Natural killer cell (primary cell): ENCODE measurements at regions not wholly inside any gene's neighbourhood (a gene's known extent, or its start where the extent isn't known, plus 50 kb on each side); places are given as distances from the start of the nearest gene placed in this dataset.

Experiments used
- ATAC-seq, 3 donors: fragments of 150-1000 bp in 2 of 3; fragments of 200-7000 bp in 1 of 3; cut with Tn5 transposase; 1 replicate in 1 of 3; 2 replicates in 2 of 3; pipeline ENCODE4 v1.10.0; 2021; ENCODE audit warnings: mild to moderate bottlenecking in 2 of 3, moderate library complexity in 2 of 3
- DNase-seq, 2 donors: peaks; one replicate each; pipeline versions ENCODE4 v3.0.0 to v3.0.0-alpha.2; 2013 to 2021; ENCODE audit warnings: mixed read lengths in 1 of 2
- H3K27ac ChIP-seq: one replicate; pipeline ENCODE4 v1.5.1; 2013; ENCODE audit warnings: mild to moderate bottlenecking, low read length
- H3K27me3 ChIP-seq: one replicate; pipeline ENCODE4 v1.6.1; 2013; ENCODE audit warnings: low read length; ENCODE audit not compliant: control insufficient read depth, insufficient read depth
- H3K36me3 ChIP-seq: one replicate; pipeline ENCODE4 v1.6.1; 2013; ENCODE audit warnings: low read length; ENCODE audit not compliant: control insufficient read depth, insufficient read depth
- H3K4me1 ChIP-seq: one replicate; pipeline ENCODE4 v1.6.1; 2013; ENCODE audit warnings: low read length; ENCODE audit not compliant: control insufficient read depth, insufficient read depth
- H3K4me3 ChIP-seq: one replicate; pipeline ENCODE4 v1.5.1; 2013; ENCODE audit warnings: low read length
- H3K9me3 ChIP-seq: one replicate; pipeline ENCODE4 v1.6.1; 2013; ENCODE audit warnings: low read length; ENCODE audit not compliant: control insufficient read depth, insufficient read depth
- H3K27ac Mint-ChIP-seq, 2 donors: one replicate each; pipeline ENCODE4 v1.8.0; 2022; ENCODE audit warnings: mild to moderate bottlenecking in 2 of 2, mixed read lengths in 2 of 2, moderate library complexity in 1 of 2
- H3K27me3 Mint-ChIP-seq, 2 donors: one replicate each; pipeline ENCODE4 v1.8.0; 2022; ENCODE audit warnings: low read depth in 2 of 2, mixed read lengths in 2 of 2
- H3K36me3 Mint-ChIP-seq: one replicate; pipeline ENCODE4 v1.8.0; 2022; ENCODE audit warnings: mixed read lengths
- H3K4me1 Mint-ChIP-seq, 2 donors: one replicate each; pipeline ENCODE4 v1.8.0; 2022; ENCODE audit warnings: mixed read lengths in 2 of 2
- H3K4me3 Mint-ChIP-seq: one replicate; pipeline ENCODE4 v1.8.0; 2022; ENCODE audit warnings: mild to moderate bottlenecking, moderate library complexity, mixed read lengths
- H3K9me3 Mint-ChIP-seq, 2 donors: one replicate each; pipeline ENCODE4 v1.8.0; 2022; ENCODE audit warnings: mixed read lengths in 2 of 2
- WGBS: methylation state at CpG from one replicate; pipeline ENCODE4 v1.1.7; 2013; ENCODE audit warnings: missing lambda C conversion rate; ENCODE audit not compliant: insufficient coverage; 5-methylcytosine and 5-hydroxymethylcytosine counted together
- intact Hi-C: fragments of 100-400 bp; cut with micrococcal nuclease; formaldehyde crosslinking; loops from one replicate; pipeline ENCODE4 v1.14.2; 2022
- TF ChIP-seq, protein P1 (sequence below): fragments of 200-600 bp; IDR thresholded peaks from one replicate; pipeline ENCODE4 v1.8.0; 2022; ENCODE audit warnings: antibody characterized with exemption

GRCh38 chr4:38489924-38490639 is 173.9 kb upstream of the KLF3 start:
- Mint-ChIP-seq H3K4me1 (peaks cover 12 to 15% of the 10 kb centered on the region in 2 donors), H3K27ac (no peak overlapping the region), H3K36me3 (no peaks in the 10 kb centered on the region), H3K4me3 (no peak overlapping the region), H3K27me3 (no peaks in the 10 kb centered on the region), H3K9me3 (no peaks in the 10 kb centered on the region)
- intact Hi-C loops: no loop called here
- WGBS: 74% methylated on average over 7 of the region's 7 CpGs
- no peak for ATAC-seq
- DNase-seq: peak in 1 of 2 donors; percentile 45
- no peak overlapping the region for H3K4me3 ChIP-seq
- TF ChIP-seq, protein P1, sequence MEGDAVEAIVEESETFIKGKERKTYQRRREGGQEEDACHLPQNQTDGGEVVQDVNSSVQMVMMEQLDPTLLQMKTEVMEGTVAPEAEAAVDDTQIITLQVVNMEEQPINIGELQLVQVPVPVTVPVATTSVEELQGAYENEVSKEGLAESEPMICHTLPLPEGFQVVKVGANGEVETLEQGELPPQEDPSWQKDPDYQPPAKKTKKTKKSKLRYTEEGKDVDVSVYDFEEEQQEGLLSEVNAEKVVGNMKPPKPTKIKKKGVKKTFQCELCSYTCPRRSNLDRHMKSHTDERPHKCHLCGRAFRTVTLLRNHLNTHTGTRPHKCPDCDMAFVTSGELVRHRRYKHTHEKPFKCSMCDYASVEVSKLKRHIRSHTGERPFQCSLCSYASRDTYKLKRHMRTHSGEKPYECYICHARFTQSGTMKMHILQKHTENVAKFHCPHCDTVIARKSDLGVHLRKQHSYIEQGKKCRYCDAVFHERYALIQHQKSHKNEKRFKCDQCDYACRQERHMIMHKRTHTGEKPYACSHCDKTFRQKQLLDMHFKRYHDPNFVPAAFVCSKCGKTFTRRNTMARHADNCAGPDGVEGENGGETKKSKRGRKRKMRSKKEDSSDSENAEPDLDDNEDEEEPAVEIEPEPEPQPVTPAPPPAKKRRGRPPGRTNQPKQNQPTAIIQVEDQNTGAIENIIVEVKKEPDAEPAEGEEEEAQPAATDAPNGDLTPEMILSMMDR: no peak
- no peaks in the 10 kb centered on the region for H3K36me3 ChIP-seq
- no peak overlapping the region for H3K27ac ChIP-seq
- no peaks in the 10 kb centered on the region for H3K9me3 ChIP-seq
- H3K4me1 ChIP-seq: peaks cover 3% of the 10 kb centered on the region
- no peaks in the 10 kb centered on the region for H3K27me3 ChIP-seq

DNA sequence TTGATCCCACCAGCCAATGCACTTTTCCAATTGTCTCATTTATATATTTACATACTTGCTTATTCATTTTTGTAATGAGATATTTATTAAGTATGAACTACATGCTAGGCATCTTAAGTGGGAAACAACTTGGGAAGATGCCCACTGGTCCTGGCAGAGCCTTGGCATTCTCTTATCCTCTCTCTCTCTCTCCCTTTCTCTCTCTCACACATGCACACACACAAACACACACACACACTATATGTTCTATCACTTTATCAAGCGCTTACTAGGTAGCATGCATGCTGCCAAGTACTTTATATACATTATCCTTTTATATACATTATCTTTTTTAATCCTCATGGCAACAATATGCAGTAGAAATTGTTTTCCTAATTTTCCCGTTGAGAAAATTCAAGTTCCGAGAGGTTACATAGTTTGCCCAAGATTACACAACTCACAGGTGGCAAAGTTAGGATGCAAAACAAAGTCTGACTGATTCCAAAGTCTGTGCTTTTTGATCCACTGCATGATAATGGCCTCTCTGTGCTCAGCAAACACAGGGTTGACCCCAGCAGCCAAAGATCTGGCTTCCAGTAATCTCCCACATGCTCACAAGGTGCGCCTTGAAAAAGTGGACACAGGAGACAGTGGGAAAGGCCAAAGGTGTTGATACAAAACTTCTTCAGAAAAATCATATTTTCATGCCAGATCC is 173.1 kb upstream of the KLF3 start:
- Mint-ChIP-seq H3K4me1 (peaks cover 12 to 15% of the 10 kb centered on the region in 2 donors), H3K27me3 (no peaks in the 10 kb centered on the region)
- no peaks in the 10 kb centered on the region for H3K27me3 ChIP-seq

GRCh38 chr4:38491854-38492478 is 172.0 kb upstream of the KLF3 start:
- DNase-seq: no peak
- H3K4me3 ChIP-seq: no peak overlapping the region
- Mint-ChIP-seq H3K9me3 (no peaks in the 10 kb centered on the region), H3K36me3 (no peaks in the 10 kb centered on the region), H3K4me3 (no peak overlapping the region), H3K27me3 (no peaks in the 10 kb centered on the region), H3K27ac (no peak overlapping the region), H3K4me1 (peaks cover 12 to 15% of the 10 kb centered on the region in 2 donors)
- no peak for ATAC-seq
- peaks cover 3% of the 10 kb centered on the region for H3K4me1 ChIP-seq
- H3K27me3 ChIP-seq: no peaks in the 10 kb centered on the region
- TF ChIP-seq, protein P1: no peak
- no peaks in the 10 kb centered on the region for H3K9me3 ChIP-seq
- intact Hi-C loops: no loop called here
- H3K36me3 ChIP-seq: no peaks in the 10 kb centered on the region
- H3K27ac ChIP-seq: no peak overlapping the region
- 61% methylated on average over 3 of the region's 3 CpGs for WGBS

More for the DNA sequence above, 173.1 kb upstream of the KLF3 start:
- H3K9me3 Mint-ChIP-seq: no peaks in the 10 kb centered on the region
- no peaks in the 10 kb centered on the region for H3K36me3 Mint-ChIP-seq
- Histone ChIP-seq H3K36me3 (no peaks in the 10 kb centered on the region), H3K9me3 (no peaks in the 10 kb centered on the region), H3K4me1 (peaks cover 3% of the 10 kb centered on the region), H3K4me3 (no peak overlapping the region), H3K27ac (no peak overlapping the region)
- 99% methylated on average over 4 of the region's 4 CpGs for WGBS
- ATAC-seq: no peak
- DNase-seq: no peak
- H3K4me3 Mint-ChIP-seq: no peak overlapping the region
- TF ChIP-seq, protein P1: no peak
- no peak overlapping the region for H3K27ac Mint-ChIP-seq
- intact Hi-C loops: no loop called here
